ENCODE measurements at regions not wholly inside any gene's neighbourhood (a gene's known extent, or its start where the extent isn't known, plus 50 kb on each side); places are given as distances from the start of the nearest gene placed in this dataset.

GRCh38 chr2:195038153-195038552 lies 618.9 kb upstream of the SLC39A10 start:
- Histone ChIP-seq H3K4me3 (ENCODE audit: low read depth, low read length) (no peak overlapping the region), H3K27me3 (ENCODE audit: insufficient read depth, low read depth, severe bottlenecking) (no peaks in the 10 kb centered on the region), H3K36me3 (no peaks in the 10 kb centered on the region), H3K9me3 (ENCODE audit: severe bottlenecking) (no peaks in the 10 kb centered on the region), H3K27ac (no peak overlapping the region)
- TF ChIP-seq CTCF (IDR thresholded peaks at IDR 0.05; ENCODE audit: low read depth, low read length) = no peak
- no peak for DNase-seq

GRCh38 chr2:195037045-195037444 lies 620.0 kb upstream of the SLC39A10 start:
- H3K27ac ChIP-seq = no peak overlapping the region
- no peaks in the 10 kb centered on the region for H3K9me3 ChIP-seq (ENCODE audit: severe bottlenecking)
- H3K4me3 ChIP-seq (ENCODE audit: low read depth, low read length) = no peak overlapping the region
- TF ChIP-seq CTCF (IDR thresholded peaks at IDR 0.05; ENCODE audit: low read depth, low read length) = no peak
- no peaks in the 10 kb centered on the region for H3K27me3 ChIP-seq (ENCODE audit: insufficient read depth, low read depth, severe bottlenecking)
- DNase-seq = no peak
- no peaks in the 10 kb centered on the region for H3K36me3 ChIP-seq

- TF ChIP-seq CTCF (IDR thresholded peaks at IDR 0.05; ENCODE audit: low read depth, low read length) = no peak
- Histone ChIP-seq H3K27me3 (ENCODE audit: insufficient read depth, low read depth, severe bottlenecking) (no peaks in the 10 kb centered on the region), H3K9me3 (ENCODE audit: severe bottlenecking) (no peaks in the 10 kb centered on the region), H3K27ac (no peak overlapping the region), H3K4me3 (ENCODE audit: low read depth, low read length) (no peak overlapping the region), H3K36me3 (no peaks in the 10 kb centered on the region)
- no peak for DNase-seq
These were observed 625.6 kb upstream of the SLC39A10 start for GRCh38 chr2:195031411-195031810.

GRCh38 chr2:195029804-195030654 lies 627.0 kb upstream of the SLC39A10 start:
- Histone ChIP-seq H3K27ac (no peak overlapping the region), H3K27me3 (ENCODE audit: insufficient read depth, low read depth, severe bottlenecking) (no peaks in the 10 kb centered on the region), H3K4me3 (ENCODE audit: low read depth, low read length) (no peak overlapping the region), H3K36me3 (no peaks in the 10 kb centered on the region), H3K9me3 (ENCODE audit: severe bottlenecking) (no peaks in the 10 kb centered on the region)
- DNase-seq = no peak
- no peak for TF ChIP-seq CTCF (IDR thresholded peaks at IDR 0.05; ENCODE audit: low read depth, low read length)

- H3K4me3 ChIP-seq (ENCODE audit: low read depth, low read length) = no peak overlapping the region
- TF ChIP-seq CTCF (IDR thresholded peaks at IDR 0.05; ENCODE audit: low read depth, low read length) = no peak
- H3K27me3 ChIP-seq (ENCODE audit: insufficient read depth, low read depth, severe bottlenecking) = no peaks in the 10 kb centered on the region
- H3K9me3 ChIP-seq (ENCODE audit: severe bottlenecking) = no peaks in the 10 kb centered on the region
- H3K36me3 ChIP-seq = no peaks in the 10 kb centered on the region
- no peak for DNase-seq
- no peak overlapping the region for H3K27ac ChIP-seq
These were observed 629.1 kb upstream of the SLC39A10 start for GRCh38 chr2:195027947-195028346.

GRCh38 chr2:195026261-195026660 lies 630.8 kb upstream of the SLC39A10 start:
- DNase-seq = no peak
- Histone ChIP-seq H3K36me3 (no peaks in the 10 kb centered on the region), H3K9me3 (ENCODE audit: severe bottlenecking) (no peaks in the 10 kb centered on the region), H3K27ac (no peak overlapping the region), H3K4me3 (ENCODE audit: low read depth, low read length) (no peak overlapping the region), H3K27me3 (ENCODE audit: insufficient read depth, low read depth, severe bottlenecking) (no peaks in the 10 kb centered on the region)
- TF ChIP-seq CTCF (IDR thresholded peaks at IDR 0.05; ENCODE audit: low read depth, low read length) = no peak

All from WERI-Rb-1 (cell line).